NCI-H1417 treated with DMSO at 0.1 percent for 48 hours (cell line): ENCODE measurements at regions not wholly inside any gene's neighbourhood (a gene's known extent, or its start where the extent isn't known, plus 50 kb on each side); places are given as distances from the start of the nearest gene placed in this dataset.
A peak's percentile ranks its signal among the peaks of the same experiment; 100 is the strongest.
"Not testable (repeated sequence)": the region's sequence is repeated elsewhere in the genome, so short reads cannot be mapped to it uniquely, and the experiment has no call there.

ENCODE experiments used
- DNase-seq: peaks from one replicate; lab custom pipeline; 2025; lab: John Stamatoyannopoulos, UW

- DNase-seq, result not testable (repeated sequence)
Measured at GRCh38 chr18:65998971-65999700, 248.3 kb downstream of the CDH7 start.

- no peak for DNase-seq
Measured at GRCh38 chr18:65995206-65995605, 244.4 kb downstream of the CDH7 start.

- no peak for DNase-seq
Measured at GRCh38 chr18:65994302-65994701, 243.5 kb downstream of the CDH7 start.

GRCh38 chr18:65990944-65991708, 240.3 kb downstream of the CDH7 start:
- no peak for DNase-seq

GRCh38 chr18:65990174-65990690, 239.4 kb downstream of the CDH7 start:
- DNase-seq, result no peak

GRCh38 chr18:65988972-65989371, 238.2 kb downstream of the CDH7 start:
- no peak for DNase-seq

- no peak for DNase-seq
Measured at GRCh38 chr18:65988386-65988785, 237.6 kb downstream of the CDH7 start.

- no peak for DNase-seq
Measured at GRCh38 chr18:65983750-65984149, 232.9 kb downstream of the CDH7 start.

GRCh38 chr18:65975536-65975935, 224.7 kb downstream of the CDH7 start:
- no peak for DNase-seq

- DNase-seq, result no peak
Measured at GRCh38 chr18:65974758-65975157, 223.9 kb downstream of the CDH7 start.

GRCh38 chr18:65968239-65969004, 217.6 kb downstream of the CDH7 start:
- DNase-seq, result no peak

- DNase-seq, result peak; percentile 99
Measured at GRCh38 chr18:65955747-65956146, 204.9 kb downstream of the CDH7 start.

- no peak for DNase-seq
Measured at GRCh38 chr18:65954372-65954771, 203.6 kb downstream of the CDH7 start.

GRCh38 chr18:65946777-65947176, 196.0 kb downstream of the CDH7 start:
- no peak for DNase-seq

- no peak for DNase-seq
Measured at GRCh38 chr18:65943268-65943667, 192.5 kb downstream of the CDH7 start.

GRCh38 chr18:65942854-65943253, 192.0 kb downstream of the CDH7 start:
- DNase-seq, result no peak

- DNase-seq, result no peak
Measured at GRCh38 chr18:65942104-65942503, 191.3 kb downstream of the CDH7 start.

- no peak for DNase-seq
Measured at GRCh38 chr18:65941482-65941881, 190.7 kb downstream of the CDH7 start.
